Adrenal gland (tissue), 9 donors: ENCODE measurements at regions not wholly inside any gene's neighbourhood (a gene's known extent, or its start where the extent isn't known, plus 50 kb on each side); places are given as distances from the start of the nearest gene placed in this dataset.

Experiments
- DNase-seq, 7 donors: peaks; one replicate each; pipeline ENCODE4 v3.0.0-alpha.2; 2019 to 2020
- H3K27ac ChIP-seq, 5 donors: fragments of 200-600 bp; sonication (generic) in 4 of 5; 1 replicate in 3 of 5; 2 replicates in 2 of 5; pipeline versions ENCODE4 v1.5.1 to v1.8.0; 2016 to 2020; ENCODE audit warnings: mild to moderate bottlenecking in 1 of 5
- H3K27me3 ChIP-seq: fragments of 200-600 bp; 2 replicates; pipeline ENCODE4 v1.8.0; 2021
- H3K36me3 ChIP-seq, 2 donors: fragments of 200-600 bp; replicated peaks in 1 of 2; 1 replicate in 1 of 2; 2 replicates in 1 of 2; pipeline versions ENCODE4 v1.5.1 to v1.8.0; 2018 to 2022
- H3K4me1 ChIP-seq, 2 donors: fragments of 200-600 bp; replicated peaks in 1 of 2; 1 replicate in 1 of 2; 2 replicates in 1 of 2; pipeline versions ENCODE4 v1.5.1 to v1.8.0; 2018 to 2021
- H3K4me3 ChIP-seq, 4 donors: fragments of 200-600 bp; sonication (generic) in 3 of 4; one replicate each; pipeline ENCODE4 v1.5.1; 2016 to 2018
- H3K9me3 ChIP-seq, 3 donors: fragments of 200-600 bp; sonication (generic) in 1 of 3; replicated peaks in 1 of 3; 1 replicate in 2 of 3; 2 replicates in 1 of 3; pipeline versions ENCODE4 v1.5.1 to v1.8.0; 2016 to 2021
- POLR2A ChIP-seq, 2 donors: fragments of 450-650 bp; IDR thresholded peaks; one replicate each; pipeline ENCODE4 v1.6.1; 2017; ENCODE audit warnings: antibody characterized with exemption in 2 of 2, mild to moderate bottlenecking in 2 of 2, moderate library complexity in 1 of 2
- WGBS, 4 donors: extraction: QIAGEN DNeasy Blood & Tissue Kit in 2 of 4; methylation state at CpG; one replicate each; pipeline versions ENCODE4 v1.1.5 to v1.1.7; 2013 to 2017; 5-methylcytosine and 5-hydroxymethylcytosine counted together
- intact Hi-C, 2 donors: fragments of 100-400 bp; cut with DNase I; formaldehyde crosslinking; loops; one replicate each; pipeline versions ENCODE4 v1.14.1 to v1.15.0; 2022 to 2023
- TF ChIP-seq, protein P1 (sequence below), 6 experiments: fragments of 450-650 bp in 4 of 6; fragments of 200-600 bp in 2 of 6; sonication (generic) in 1 of 6; IDR thresholded peaks; 1 replicate in 5 of 6; 2 replicates in 1 of 6; pipeline versions ENCODE4 v1.5.1 to v1.8.0; 2016 to 2021; ENCODE audit warnings: antibody characterized with exemption in 6 of 6, mild to moderate bottlenecking in 2 of 6, moderate library complexity in 1 of 6
- donor health status: healthy with polysubstance abuse.
- donor health status: Bipolar disorder and iron deficiency.
- donor health status: DM: yes; HTN: yes; CAD: no.
- donor health status: DM: no; HTN: no; CAD: no.
- donor health status: DM: no; HTN: no; CAD: no.

DNA sequence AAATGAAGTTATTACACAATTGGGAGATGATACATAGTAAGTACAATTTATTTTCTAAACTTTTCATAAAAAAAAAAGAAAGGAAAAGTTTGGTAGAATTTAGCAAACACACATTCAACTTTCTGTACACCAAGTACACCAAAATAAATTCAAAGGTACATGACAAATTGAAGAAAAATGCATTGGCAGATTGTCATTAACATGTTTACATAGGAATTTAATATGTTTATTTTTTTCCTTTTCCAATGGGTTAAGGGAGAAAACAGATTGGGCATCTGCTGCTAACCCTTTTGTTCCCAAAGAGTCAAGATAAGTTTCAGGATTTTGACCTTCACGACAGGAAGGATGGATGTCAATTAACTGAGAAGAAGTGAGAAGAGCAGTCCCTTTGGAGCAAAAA is 620.4 kb downstream of the XIRP2 start:
- intact Hi-C loops, result no loop called here
- no peak overlapping the region for H3K27ac ChIP-seq
- DNase-seq, result no peak
- TF ChIP-seq POLR2A (IDR thresholded peaks at IDR 0.05), result no peak
- TF ChIP-seq, protein P1, sequence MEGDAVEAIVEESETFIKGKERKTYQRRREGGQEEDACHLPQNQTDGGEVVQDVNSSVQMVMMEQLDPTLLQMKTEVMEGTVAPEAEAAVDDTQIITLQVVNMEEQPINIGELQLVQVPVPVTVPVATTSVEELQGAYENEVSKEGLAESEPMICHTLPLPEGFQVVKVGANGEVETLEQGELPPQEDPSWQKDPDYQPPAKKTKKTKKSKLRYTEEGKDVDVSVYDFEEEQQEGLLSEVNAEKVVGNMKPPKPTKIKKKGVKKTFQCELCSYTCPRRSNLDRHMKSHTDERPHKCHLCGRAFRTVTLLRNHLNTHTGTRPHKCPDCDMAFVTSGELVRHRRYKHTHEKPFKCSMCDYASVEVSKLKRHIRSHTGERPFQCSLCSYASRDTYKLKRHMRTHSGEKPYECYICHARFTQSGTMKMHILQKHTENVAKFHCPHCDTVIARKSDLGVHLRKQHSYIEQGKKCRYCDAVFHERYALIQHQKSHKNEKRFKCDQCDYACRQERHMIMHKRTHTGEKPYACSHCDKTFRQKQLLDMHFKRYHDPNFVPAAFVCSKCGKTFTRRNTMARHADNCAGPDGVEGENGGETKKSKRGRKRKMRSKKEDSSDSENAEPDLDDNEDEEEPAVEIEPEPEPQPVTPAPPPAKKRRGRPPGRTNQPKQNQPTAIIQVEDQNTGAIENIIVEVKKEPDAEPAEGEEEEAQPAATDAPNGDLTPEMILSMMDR (IDR thresholded peaks at IDR 0.05), result no peak
- H3K4me1 ChIP-seq, result no peaks in the 10 kb centered on the region
- H3K9me3 ChIP-seq, result no peaks in the 10 kb centered on the region
- 75 to 84% (median 79%) methylated on average over 1 of the region's 1 CpG for WGBS, 4 donors
- no peak overlapping the region for H3K4me3 ChIP-seq
- no peaks in the 10 kb centered on the region for H3K36me3 ChIP-seq
- H3K27me3 ChIP-seq, result no peaks in the 10 kb centered on the region

DNA sequence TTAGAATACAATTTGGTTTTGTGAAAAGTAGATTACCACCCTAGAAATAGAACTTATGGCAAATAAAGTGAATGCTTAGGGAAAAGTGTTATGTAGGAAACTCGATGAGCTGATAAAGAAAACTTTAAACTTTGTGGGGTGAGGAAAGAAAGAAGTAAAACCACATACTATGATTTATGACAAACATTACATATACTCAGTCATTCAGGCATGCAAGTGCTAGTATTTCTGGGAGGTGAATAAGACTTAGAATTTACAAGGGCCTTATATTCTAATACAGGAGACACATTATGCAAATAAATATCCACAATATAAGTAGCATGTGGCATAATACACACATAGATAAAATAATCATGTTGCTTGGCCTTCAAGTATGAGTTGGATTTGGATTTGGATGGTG is 618.1 kb downstream of the XIRP2 start:
- no peak overlapping the region for H3K4me3 ChIP-seq
- no peaks in the 10 kb centered on the region for H3K27me3 ChIP-seq
- intact Hi-C loops, result no loop called here
- WGBS, 4 donors, result 61 to 88% (median 64%) methylated on average over 1 of the region's 1 CpG
- H3K9me3 ChIP-seq, result no peaks in the 10 kb centered on the region
- H3K27ac ChIP-seq, result no peak overlapping the region
- TF ChIP-seq POLR2A (IDR thresholded peaks at IDR 0.05), result no peak
- TF ChIP-seq, protein P1 (IDR thresholded peaks at IDR 0.05), result no peak
- no peak for DNase-seq
- H3K36me3 ChIP-seq, result no peaks in the 10 kb centered on the region
- H3K4me1 ChIP-seq, result no peaks in the 10 kb centered on the region

DNA sequence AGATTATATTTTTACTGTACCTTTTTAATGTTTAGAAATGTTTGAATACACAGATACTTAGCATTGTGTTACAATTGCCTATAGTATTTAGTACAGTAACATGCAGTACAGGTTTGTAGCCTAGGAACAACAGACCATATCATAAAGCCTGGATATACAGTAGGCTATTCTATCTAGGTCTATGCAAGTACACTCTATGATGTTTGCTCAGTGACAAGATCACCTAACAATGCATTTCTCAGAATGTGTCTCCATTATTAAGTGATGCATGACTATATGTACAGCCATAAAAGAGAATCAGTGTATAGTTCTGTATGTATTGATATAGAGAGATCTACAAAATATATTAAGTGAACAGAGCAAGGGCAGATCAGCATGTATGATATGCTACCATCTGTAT is 616.4 kb downstream of the XIRP2 start:
- H3K4me1 ChIP-seq, result no peaks in the 10 kb centered on the region
- TF ChIP-seq POLR2A (IDR thresholded peaks at IDR 0.05), result no peak
- TF ChIP-seq, protein P1 (IDR thresholded peaks at IDR 0.05), result no peak

DNA sequence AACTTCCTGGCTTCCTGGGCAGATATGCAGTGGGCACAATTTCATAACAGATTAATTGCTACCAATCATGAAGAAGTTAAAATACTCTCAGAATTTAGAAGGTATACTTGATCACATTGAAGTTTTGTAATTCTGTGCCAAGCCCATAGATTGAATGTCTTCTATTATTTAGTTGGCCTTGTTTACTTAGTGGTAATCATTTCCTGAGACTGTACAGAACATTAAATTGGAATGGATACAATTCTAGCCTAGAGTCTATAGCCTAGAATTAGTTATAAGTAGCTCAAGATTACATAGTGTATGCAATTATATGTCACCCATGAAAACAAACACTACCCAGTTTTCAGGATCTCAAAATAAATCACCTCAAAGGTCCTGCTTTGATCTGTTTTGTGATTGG is 615.8 kb downstream of the XIRP2 start:
- intact Hi-C loops, result no loop called here

More for the DNA sequence above, 616.4 kb downstream of the XIRP2 start:
- Histone ChIP-seq H3K9me3 (no peaks in the 10 kb centered on the region), H3K36me3 (no peaks in the 10 kb centered on the region), H3K4me3 (no peak overlapping the region), H3K27ac (no peak overlapping the region), H3K27me3 (no peaks in the 10 kb centered on the region)
- intact Hi-C loops, result no loop called here
- no peak for DNase-seq

More for the DNA sequence above, 615.8 kb downstream of the XIRP2 start:
- H3K27me3 ChIP-seq, result no peaks in the 10 kb centered on the region
- H3K4me1 ChIP-seq, result no peaks in the 10 kb centered on the region
- TF ChIP-seq, protein P1 (IDR thresholded peaks at IDR 0.05), result no peak
- no peak for TF ChIP-seq POLR2A (IDR thresholded peaks at IDR 0.05)
- H3K27ac ChIP-seq, result no peak overlapping the region
- no peaks in the 10 kb centered on the region for H3K36me3 ChIP-seq
- no peaks in the 10 kb centered on the region for H3K9me3 ChIP-seq
- DNase-seq, result no peak
- H3K4me3 ChIP-seq, result no peak overlapping the region
